ENCODE measurements at regions not wholly inside any gene's neighbourhood (a gene's known extent, or its start where the extent isn't known, plus 50 kb on each side); places are given as distances from the start of the nearest gene placed in this dataset.

GRCh38 chr2:219906114-219907010, 278.9 kb downstream of the SLC4A3 start:
- no peak for TF ChIP-seq CTCF (conservative IDR thresholded peaks at IDR 0.05; ENCODE audit: low read length)
- no peak for TF ChIP-seq EZH2phosphoT487 (IDR thresholded peaks at IDR 0.05; ENCODE audit: borderline replicate concordance)

Measured in Loucy (cell line).